ENCODE measurements at regions not wholly inside any gene's neighbourhood (a gene's known extent, or its start where the extent isn't known, plus 50 kb on each side); places are given as distances from the start of the nearest gene placed in this dataset.

GRCh38 chr10:44292390-44293002 is 92.4 kb downstream of the CXCL12 start:
- no peaks in the 10 kb centered on the region for H3K9me3 ChIP-seq
- H3K27ac ChIP-seq = peak overlapping the region in 5 of 10 donors; percentile 45 to 95 (median 85)
- peaks cover 0 to 27% (median 0%) of the 10 kb centered on the region in 7 donors for H3K27me3 ChIP-seq
- DNase-seq (no peak), ATAC-seq (peak in 2 of 8 donors; percentile 3 to 26)
- TF ChIP-seq CTCF (IDR thresholded peaks at IDR 0.05) = no peak
- no peak overlapping the region for H3K4me3 ChIP-seq
- peaks cover 3 to 28% (median 15%) of the 10 kb centered on the region in 9 donors for H3K4me1 ChIP-seq
- no peaks in the 10 kb centered on the region for H3K36me3 ChIP-seq
- intact Hi-C loops (cut with DNase I) = loop anchor here in 1 of 10 donors (10.0 kb wide), 1 partner anchor 88 kb away; no protein-coding TSS in a partner anchor
- WGBS, 2 donors = 58 to 66% methylated on average over 32 to 35 of the region's 35 CpGs

- no peak for TF ChIP-seq CTCF (IDR thresholded peaks at IDR 0.05)
- ATAC-seq = no peak
- intact Hi-C loops (cut with DNase I) = loop anchor here in 1 of 10 donors (10.0 kb wide), 1 partner anchor 86 kb away; no protein-coding TSS in a partner anchor
Measured at GRCh38 chr10:44291091-44291490, 93.8 kb downstream of the CXCL12 start.

GRCh38 chr10:44289125-44289524 is 95.8 kb downstream of the CXCL12 start:
- ATAC-seq = no peak
- H3K27ac ChIP-seq = no peak overlapping the region
- 94 to 95% methylated on average over 5 of the region's 5 CpGs for WGBS, 2 donors
- DNase-seq = no peak
- TF ChIP-seq CTCF (IDR thresholded peaks at IDR 0.05) = no peak
- H3K27me3 ChIP-seq = peaks cover 0 to 27% (median 0%) of the 10 kb centered on the region in 7 donors
- H3K4me3 ChIP-seq = no peak overlapping the region
- H3K4me1 ChIP-seq = peaks cover under 1 to 34% (median 20%) of the 10 kb centered on the region in 9 donors
- H3K36me3 ChIP-seq = no peaks in the 10 kb centered on the region
- no peaks in the 10 kb centered on the region for H3K9me3 ChIP-seq
- intact Hi-C loops (cut with DNase I) = no loop called here

More at GRCh38 chr10:44291091-44291490, 93.8 kb downstream of the CXCL12 start:
- WGBS, 2 donors = 72 to 89% methylated on average over 1 of the region's 1 CpG
- peaks cover 3 to 40% (median 23%) of the 10 kb centered on the region in 9 donors for H3K4me1 ChIP-seq
- H3K4me3 ChIP-seq = no peak overlapping the region
- no peaks in the 10 kb centered on the region for H3K9me3 ChIP-seq
- H3K27me3 ChIP-seq = peaks cover 0 to 27% (median 0%) of the 10 kb centered on the region in 7 donors
- DNase-seq = no peak
- H3K36me3 ChIP-seq = no peaks in the 10 kb centered on the region
- H3K27ac ChIP-seq = peak overlapping the region in 2 of 10 donors; percentile 6 to 15

- ATAC-seq = no peak
- intact Hi-C loops (cut with DNase I) = no loop called here
- WGBS, 2 donors = 79 to 88% methylated on average over 2 of the region's 2 CpGs
- Histone ChIP-seq H3K27ac (peak overlapping the region in 3 of 10 donors; percentile 2 to 34 (median 32)), H3K9me3 (no peaks in the 10 kb centered on the region), H3K27me3 (peaks cover 0 to 9% (median 0%) of the 10 kb centered on the region in 7 donors), H3K36me3 (no peaks in the 10 kb centered on the region), H3K4me3 (no peak overlapping the region), H3K4me1 (peaks cover 0 to 26% (median 12%) of the 10 kb centered on the region in 9 donors)
- no peak for TF ChIP-seq CTCF (IDR thresholded peaks at IDR 0.05)
- no peak for DNase-seq
Measured at GRCh38 chr10:44287408-44287807, 97.5 kb downstream of the CXCL12 start.

Measured in heart right ventricle (tissue), 16 donors.